HEK293 (cell line): ENCODE measurements at regions not wholly inside any gene's neighbourhood (a gene's known extent, or its start where the extent isn't known, plus 50 kb on each side); places are given as distances from the start of the nearest gene placed in this dataset.

ENCODE experiments used
- MEIS1 ChIP-seq: sonication (generic); formaldehyde crosslinking; IDR thresholded peaks from 2 replicates; pipeline ENCODE4 v1.8.1; 2022; ENCODE audit warnings: missing genetic modification reagents, mild to moderate bottlenecking, borderline replicate concordance
- MZF1 ChIP-seq: fragments of 450-650 bp; formaldehyde crosslinking; IDR thresholded peaks from 2 replicates; pipeline ENCODE4 v1.5.1; 2017; ENCODE audit warnings: missing biosample characterization, missing genetic modification characterization, borderline replicate concordance
- PRDM1 ChIP-seq: fragments of 450-650 bp; formaldehyde crosslinking; IDR thresholded peaks from 2 replicates; pipeline ENCODE4; 2016; ENCODE audit warnings: missing biosample characterization, missing genetic modification characterization
- SETDB1 ChIP-seq: IDR thresholded peaks from one replicate; pipeline ENCODE4 v1.6.1; 2017; ENCODE audit warnings: mild to moderate bottlenecking, low read length, moderate library complexity, mixed read lengths; ENCODE audit not compliant: insufficient read length
- ZNF394 ChIP-seq: fragments of 450-650 bp; formaldehyde crosslinking; IDR thresholded peaks from 2 replicates; pipeline ENCODE4 v1.5.1; 2016; ENCODE audit warnings: missing biosample characterization, missing genetic modification characterization, mild to moderate bottlenecking, moderate library complexity, borderline replicate concordance
- ZNF580 ChIP-seq: fragments of 450-650 bp; formaldehyde crosslinking; IDR thresholded peaks from 2 replicates; pipeline ENCODE4 v1.5.1; 2016; ENCODE audit warnings: missing biosample characterization, missing genetic modification characterization
- ZNF670 ChIP-seq: fragments of 450-650 bp; formaldehyde crosslinking; IDR thresholded peaks from 2 replicates; pipeline ENCODE4 v1.5.1; 2016; ENCODE audit warnings: missing biosample characterization, missing genetic modification characterization, low read depth
- ZNF776 ChIP-seq: fragments of 450-650 bp; formaldehyde crosslinking; IDR thresholded peaks from 2 replicates; pipeline ENCODE4 v1.5.0; 2017; ENCODE audit warnings: missing biosample characterization, missing genetic modification characterization, borderline replicate concordance
- ZNF792 ChIP-seq: fragments of 450-650 bp; formaldehyde crosslinking; IDR thresholded peaks from 2 replicates; pipeline ENCODE4 v1.5.1; 2016; ENCODE audit warnings: missing biosample characterization, missing genetic modification characterization
- TF ChIP-seq, protein P1 (sequence below): fragments of 450-650 bp; formaldehyde crosslinking; IDR thresholded peaks from 2 replicates; pipeline ENCODE4 v1.5.1; 2016; ENCODE audit warnings: missing biosample characterization, missing genetic modification characterization
- TF ChIP-seq, protein P2 (sequence below): fragments of 450-650 bp; formaldehyde crosslinking; IDR thresholded peaks from 2 replicates; pipeline ENCODE4 v1.5.1; 2016; ENCODE audit warnings: missing biosample characterization, missing genetic modification characterization
- TF ChIP-seq, protein P3 (sequence below): fragments of 450-650 bp; formaldehyde crosslinking; IDR thresholded peaks from 2 replicates; pipeline ENCODE4 v1.5.1; 2016; ENCODE audit warnings: missing biosample characterization, missing genetic modification characterization

DNA sequence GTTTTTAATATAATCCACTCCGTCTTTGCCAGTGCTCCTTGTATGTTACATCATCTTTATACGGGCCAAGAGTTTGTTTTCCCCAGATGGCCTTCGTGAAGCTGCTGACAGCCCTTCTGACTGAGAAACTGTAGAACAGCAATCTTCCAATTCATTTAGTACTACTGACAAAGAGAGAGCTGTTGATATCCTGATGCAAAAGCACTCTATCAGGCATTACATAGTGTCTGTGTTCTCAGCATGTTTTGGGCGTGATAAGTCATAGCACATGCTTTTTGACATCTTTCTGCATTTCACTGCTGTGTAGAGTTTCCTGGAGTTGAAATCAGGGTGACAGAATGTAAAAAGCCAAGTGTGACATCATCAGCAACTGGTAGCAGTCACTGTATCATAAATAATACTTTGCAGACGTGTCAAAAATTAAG is 746.3 kb upstream of the FAM241A start:
- TF ChIP-seq, protein P1, sequence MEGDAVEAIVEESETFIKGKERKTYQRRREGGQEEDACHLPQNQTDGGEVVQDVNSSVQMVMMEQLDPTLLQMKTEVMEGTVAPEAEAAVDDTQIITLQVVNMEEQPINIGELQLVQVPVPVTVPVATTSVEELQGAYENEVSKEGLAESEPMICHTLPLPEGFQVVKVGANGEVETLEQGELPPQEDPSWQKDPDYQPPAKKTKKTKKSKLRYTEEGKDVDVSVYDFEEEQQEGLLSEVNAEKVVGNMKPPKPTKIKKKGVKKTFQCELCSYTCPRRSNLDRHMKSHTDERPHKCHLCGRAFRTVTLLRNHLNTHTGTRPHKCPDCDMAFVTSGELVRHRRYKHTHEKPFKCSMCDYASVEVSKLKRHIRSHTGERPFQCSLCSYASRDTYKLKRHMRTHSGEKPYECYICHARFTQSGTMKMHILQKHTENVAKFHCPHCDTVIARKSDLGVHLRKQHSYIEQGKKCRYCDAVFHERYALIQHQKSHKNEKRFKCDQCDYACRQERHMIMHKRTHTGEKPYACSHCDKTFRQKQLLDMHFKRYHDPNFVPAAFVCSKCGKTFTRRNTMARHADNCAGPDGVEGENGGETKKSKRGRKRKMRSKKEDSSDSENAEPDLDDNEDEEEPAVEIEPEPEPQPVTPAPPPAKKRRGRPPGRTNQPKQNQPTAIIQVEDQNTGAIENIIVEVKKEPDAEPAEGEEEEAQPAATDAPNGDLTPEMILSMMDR (tag by site-specific recombination) = no peak
- TF ChIP-seq, protein P2, sequence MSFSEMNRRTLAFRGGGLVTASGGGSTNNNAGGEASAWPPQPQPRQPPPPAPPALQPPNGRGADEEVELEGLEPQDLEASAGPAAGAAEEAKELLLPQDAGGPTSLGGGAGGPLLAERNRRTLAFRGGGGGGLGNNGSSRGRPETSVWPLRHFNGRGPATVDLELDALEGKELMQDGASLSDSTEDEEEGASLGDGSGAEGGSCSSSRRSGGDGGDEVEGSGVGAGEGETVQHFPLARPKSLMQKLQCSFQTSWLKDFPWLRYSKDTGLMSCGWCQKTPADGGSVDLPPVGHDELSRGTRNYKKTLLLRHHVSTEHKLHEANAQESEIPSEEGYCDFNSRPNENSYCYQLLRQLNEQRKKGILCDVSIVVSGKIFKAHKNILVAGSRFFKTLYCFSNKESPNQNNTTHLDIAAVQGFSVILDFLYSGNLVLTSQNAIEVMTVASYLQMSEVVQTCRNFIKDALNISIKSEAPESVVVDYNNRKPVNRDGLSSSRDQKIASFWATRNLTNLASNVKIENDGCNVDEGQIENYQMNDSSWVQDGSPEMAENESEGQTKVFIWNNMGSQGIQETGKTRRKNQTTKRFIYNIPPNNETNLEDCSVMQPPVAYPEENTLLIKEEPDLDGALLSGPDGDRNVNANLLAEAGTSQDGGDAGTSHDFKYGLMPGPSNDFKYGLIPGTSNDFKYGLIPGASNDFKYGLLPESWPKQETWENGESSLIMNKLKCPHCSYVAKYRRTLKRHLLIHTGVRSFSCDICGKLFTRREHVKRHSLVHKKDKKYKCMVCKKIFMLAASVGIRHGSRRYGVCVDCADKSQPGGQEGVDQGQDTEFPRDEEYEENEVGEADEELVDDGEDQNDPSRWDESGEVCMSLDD (tag by site-specific recombination) = no peak
- no peak for TF ChIP-seq MZF1
- no peak for TF ChIP-seq PRDM1 (tag by site-specific recombination)
- no peak for TF ChIP-seq MEIS1 (CRISPR knock-in tag)
- TF ChIP-seq ZNF580 (tag by site-specific recombination) = no peak
- no peak for TF ChIP-seq ZNF776
- TF ChIP-seq, protein P3, sequence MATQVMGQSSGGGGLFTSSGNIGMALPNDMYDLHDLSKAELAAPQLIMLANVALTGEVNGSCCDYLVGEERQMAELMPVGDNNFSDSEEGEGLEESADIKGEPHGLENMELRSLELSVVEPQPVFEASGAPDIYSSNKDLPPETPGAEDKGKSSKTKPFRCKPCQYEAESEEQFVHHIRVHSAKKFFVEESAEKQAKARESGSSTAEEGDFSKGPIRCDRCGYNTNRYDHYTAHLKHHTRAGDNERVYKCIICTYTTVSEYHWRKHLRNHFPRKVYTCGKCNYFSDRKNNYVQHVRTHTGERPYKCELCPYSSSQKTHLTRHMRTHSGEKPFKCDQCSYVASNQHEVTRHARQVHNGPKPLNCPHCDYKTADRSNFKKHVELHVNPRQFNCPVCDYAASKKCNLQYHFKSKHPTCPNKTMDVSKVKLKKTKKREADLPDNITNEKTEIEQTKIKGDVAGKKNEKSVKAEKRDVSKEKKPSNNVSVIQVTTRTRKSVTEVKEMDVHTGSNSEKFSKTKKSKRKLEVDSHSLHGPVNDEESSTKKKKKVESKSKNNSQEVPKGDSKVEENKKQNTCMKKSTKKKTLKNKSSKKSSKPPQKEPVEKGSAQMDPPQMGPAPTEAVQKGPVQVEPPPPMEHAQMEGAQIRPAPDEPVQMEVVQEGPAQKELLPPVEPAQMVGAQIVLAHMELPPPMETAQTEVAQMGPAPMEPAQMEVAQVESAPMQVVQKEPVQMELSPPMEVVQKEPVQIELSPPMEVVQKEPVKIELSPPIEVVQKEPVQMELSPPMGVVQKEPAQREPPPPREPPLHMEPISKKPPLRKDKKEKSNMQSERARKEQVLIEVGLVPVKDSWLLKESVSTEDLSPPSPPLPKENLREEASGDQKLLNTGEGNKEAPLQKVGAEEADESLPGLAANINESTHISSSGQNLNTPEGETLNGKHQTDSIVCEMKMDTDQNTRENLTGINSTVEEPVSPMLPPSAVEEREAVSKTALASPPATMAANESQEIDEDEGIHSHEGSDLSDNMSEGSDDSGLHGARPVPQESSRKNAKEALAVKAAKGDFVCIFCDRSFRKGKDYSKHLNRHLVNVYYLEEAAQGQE (tag by site-specific recombination) = no peak
- no peak for TF ChIP-seq SETDB1
- no peak for TF ChIP-seq ZNF670 (tag by site-specific recombination)
- no peak for TF ChIP-seq ZNF394 (tag by site-specific recombination)
- no peak for TF ChIP-seq ZNF792 (tag by site-specific recombination)
